Activated CD8-positive, alpha-beta memory T cell treated with anti-CD3 and anti-CD28 coated beads for 4 hours (primary cell): ENCODE measurements at regions not wholly inside any gene's neighbourhood (a gene's known extent, or its start where the extent isn't known, plus 50 kb on each side); places are given as distances from the start of the nearest gene placed in this dataset.

Source experiments
- DNase-seq, 2 donors: peaks; one replicate each; pipeline ENCODE4 v3.0.0-alpha.2; 2020; ENCODE audit warnings: low read depth in 2 of 2

GRCh38 chr14:22513066-22513812 is 75.8 kb downstream of the DAD1 start:
- DNase-seq = no peak

- no peak for DNase-seq
These were observed 76.8 kb downstream of the DAD1 start for GRCh38 chr14:22512106-22512814.

GRCh38 chr14:22510527-22511110 is 78.4 kb downstream of the DAD1 start:
- DNase-seq = no peak

GRCh38 chr14:22509751-22510300 is 79.2 kb downstream of the DAD1 start:
- DNase-seq = no peak

GRCh38 chr14:22509036-22509709 is 79.9 kb downstream of the DAD1 start:
- DNase-seq = no peak

GRCh38 chr14:22508662-22509035 is 80.4 kb downstream of the DAD1 start:
- no peak for DNase-seq

- no peak for DNase-seq
These were observed 80.9 kb downstream of the DAD1 start for GRCh38 chr14:22508150-22508457.

- DNase-seq = no peak
These were observed 82.2 kb downstream of the DAD1 start for GRCh38 chr14:22506778-22507351.

GRCh38 chr14:22506378-22506710 is 82.7 kb downstream of the DAD1 start:
- no peak for DNase-seq

GRCh38 chr14:22505697-22506377 is 83.2 kb downstream of the DAD1 start:
- DNase-seq = no peak

- no peak for DNase-seq
These were observed 83.7 kb downstream of the DAD1 start for GRCh38 chr14:22505309-22505696.

GRCh38 chr14:22502551-22502950 is 86.5 kb downstream of the DAD1 start:
- no peak for DNase-seq

GRCh38 chr14:22502007-22502406 is 87.0 kb downstream of the DAD1 start:
- no peak for DNase-seq

- DNase-seq = no peak
These were observed 87.9 kb downstream of the DAD1 start for GRCh38 chr14:22500954-22501726.

GRCh38 chr14:22500525-22500924 is 88.5 kb downstream of the DAD1 start:
- DNase-seq = no peak

- DNase-seq = no peak
These were observed 91.3 kb downstream of the DAD1 start for GRCh38 chr14:22497671-22498093.

- DNase-seq = no peak
These were observed 91.9 kb downstream of the DAD1 start for GRCh38 chr14:22497144-22497423.

GRCh38 chr14:22494486-22495135 is 94.4 kb downstream of the DAD1 start:
- no peak for DNase-seq

GRCh38 chr14:22493753-22494152 is 95.3 kb downstream of the DAD1 start:
- DNase-seq = no peak
